MV-4-11 (cell line): ENCODE measurements at regions not wholly inside any gene's neighbourhood (a gene's known extent, or its start where the extent isn't known, plus 50 kb on each side); places are given as distances from the start of the nearest gene placed in this dataset.
A peak's percentile ranks its signal among the peaks of the same experiment; 100 is the strongest.
"Not testable (repeated sequence)": the region's sequence is repeated elsewhere in the genome, so short reads cannot be mapped to it uniquely, and the experiment has no call there.

ENCODE experiments used
- DNase-seq: peaks from one replicate; lab custom pipeline; 2025; lab: John Stamatoyannopoulos, UW

- DNase-seq = no peak
Observed at GRCh38 chr13:80824229-80824628, 483.3 kb upstream of the SPRY2 start.

- no peak for DNase-seq
Observed at GRCh38 chr13:80823472-80823871, 482.5 kb upstream of the SPRY2 start.

GRCh38 chr13:80821466-80821865, 480.5 kb upstream of the SPRY2 start:
- DNase-seq = no peak

- DNase-seq = no peak
Observed at GRCh38 chr13:80817979-80818378, 477.1 kb upstream of the SPRY2 start.

GRCh38 chr13:80814541-80814940, 473.6 kb upstream of the SPRY2 start:
- DNase-seq = no peak

- not testable (repeated sequence) for DNase-seq
Observed at GRCh38 chr13:80810294-80810693, 469.4 kb upstream of the SPRY2 start.

GRCh38 chr13:80802946-80803345, 462.0 kb upstream of the SPRY2 start:
- DNase-seq = no peak

- DNase-seq = no peak
Observed at GRCh38 chr13:80798576-80799133, 457.7 kb upstream of the SPRY2 start.

GRCh38 chr13:80787604-80788003, 446.7 kb upstream of the SPRY2 start:
- DNase-seq = no peak

GRCh38 chr13:80783926-80784565, 443.1 kb upstream of the SPRY2 start:
- DNase-seq = no peak

- no peak for DNase-seq
Observed at GRCh38 chr13:80782441-80782840, 441.5 kb upstream of the SPRY2 start.

- DNase-seq = no peak
Observed at GRCh38 chr13:80778297-80778696, 437.4 kb upstream of the SPRY2 start.

GRCh38 chr13:80757694-80758093, 416.8 kb upstream of the SPRY2 start:
- no peak for DNase-seq

- DNase-seq = no peak
Observed at GRCh38 chr13:80755910-80756309, 415.0 kb upstream of the SPRY2 start.

GRCh38 chr13:80754441-80754840, 413.5 kb upstream of the SPRY2 start:
- DNase-seq = no peak

GRCh38 chr13:80753866-80754265, 412.9 kb upstream of the SPRY2 start:
- DNase-seq = no peak

GRCh38 chr13:80751854-80752253, 410.9 kb upstream of the SPRY2 start:
- no peak for DNase-seq

- DNase-seq = no peak
Observed at GRCh38 chr13:80744147-80744914, 403.4 kb upstream of the SPRY2 start.

- DNase-seq = peak; percentile 65
Observed at GRCh38 chr13:80742033-80742432, 401.1 kb upstream of the SPRY2 start.

- DNase-seq = no peak
Observed at GRCh38 chr13:80740071-80740470, 399.1 kb upstream of the SPRY2 start.

GRCh38 chr13:80737513-80737912, 396.6 kb upstream of the SPRY2 start:
- no peak for DNase-seq

GRCh38 chr13:80727321-80727975, 386.5 kb upstream of the SPRY2 start:
- DNase-seq = no peak

GRCh38 chr13:80726868-80727267, 385.9 kb upstream of the SPRY2 start:
- no peak for DNase-seq
